Upper lobe of left lung (tissue), 6 donors: ENCODE measurements at regions not wholly inside any gene's neighbourhood (a gene's known extent, or its start where the extent isn't known, plus 50 kb on each side); places are given as distances from the start of the nearest gene placed in this dataset.

ENCODE experiments used
- ATAC-seq, 2 donors: fragments of 200-7000 bp; cut with Tn5 transposase; one replicate each; pipeline ENCODE4 v1.9.1; 2022; ENCODE audit warnings: mild to moderate bottlenecking in 2 of 2, moderate library complexity in 2 of 2; ENCODE audit not compliant: low FRiP score in 2 of 2
- DNase-seq, 2 donors: peaks; one replicate each; pipeline ENCODE4 v3.0.0-alpha.2; 2019 to 2020
- H3K27ac ChIP-seq, 4 donors: fragments of 200-600 bp; sonication (generic); one replicate each; pipeline ENCODE4 v1.5.1; 2016 to 2019
- H3K27me3 ChIP-seq, 4 donors: fragments of 200-600 bp; sonication (generic); one replicate each; pipeline ENCODE4 v1.5.1; 2017 to 2019
- H3K36me3 ChIP-seq, 4 donors: fragments of 200-600 bp; sonication (generic); one replicate each; pipeline ENCODE4 v1.5.1; 2016 to 2019
- H3K4me1 ChIP-seq, 4 donors: fragments of 200-600 bp; sonication (generic); one replicate each; pipeline ENCODE4 v1.5.1; 2018 to 2019
- H3K4me3 ChIP-seq, 4 donors: fragments of 200-600 bp; sonication (generic); one replicate each; pipeline ENCODE4 v1.5.1; 2017 to 2019; ENCODE audit warnings: mild to moderate bottlenecking in 2 of 4, moderate library complexity in 1 of 4
- H3K9me3 ChIP-seq, 4 donors: fragments of 200-600 bp; sonication (generic); one replicate each; pipeline ENCODE4 v1.5.1; 2018 to 2019
- CTCF ChIP-seq, 6 experiments: fragments of 450-650 bp in 4 of 6; fragments of 200-600 bp in 2 of 6; sonication (generic) in 2 of 6; IDR thresholded peaks; one replicate each; pipeline ENCODE4 v1.5.1; 2016 to 2019; ENCODE audit warnings: antibody characterized with exemption in 6 of 6
- EP300 ChIP-seq, 4 donors: sonication (generic); formaldehyde crosslinking; IDR thresholded peaks; one replicate each; pipeline ENCODE4 v1.5.1; 2017; ENCODE audit warnings: antibody characterized with exemption in 4 of 4, control low read depth in 2 of 4
- POLR2A ChIP-seq, 4 donors: fragments of 450-650 bp; IDR thresholded peaks; one replicate each; pipeline ENCODE4 v1.5.1; 2016 to 2017; ENCODE audit warnings: antibody characterized with exemption in 4 of 4, mild to moderate bottlenecking in 2 of 4
- POLR2AphosphoS5 ChIP-seq, 2 donors: sonication (generic); formaldehyde crosslinking; IDR thresholded peaks; one replicate each; pipeline ENCODE4 v1.5.1; 2017; ENCODE audit warnings: antibody characterized with exemption in 2 of 2
- WGBS, 2 donors: methylation state at CpG; one replicate each; pipeline ENCODE4 v1.1.5; 2017 to 2018; 5-methylcytosine and 5-hydroxymethylcytosine counted together
- donor health status: DM: no; HTN: no; CAD: no; lungs with moderate emphysema.
- donor health status: DM: no; HTN: yes; CAD: no; lungs with severe emphysema.

- Histone ChIP-seq H3K9me3 (no peaks in the 10 kb centered on the region), H3K4me3 (no peak overlapping the region), H3K27me3 (no peaks in the 10 kb centered on the region), H3K27ac (no peak overlapping the region), H3K4me1 (no peaks in the 10 kb centered on the region), H3K36me3 (no peaks in the 10 kb centered on the region)
- no peak for DNase-seq
- peak in 1 of 2 donors; percentile 46 for ATAC-seq
- WGBS, 2 donors, result 65 to 70% methylated on average over 13 of the region's 13 CpGs
- TF ChIP-seq POLR2AphosphoS5 (IDR thresholded peaks at IDR 0.05) (no peak), CTCF (IDR thresholded peaks at IDR 0.05) (no peak), EP300 (IDR thresholded peaks at IDR 0.05) (no peak), POLR2A (IDR thresholded peaks at IDR 0.05) (no peak)
Observed at GRCh38 chr10:14385596-14386593, 55.2 kb upstream of the FRMD4A start.

- TF ChIP-seq POLR2AphosphoS5 (IDR thresholded peaks at IDR 0.05), result no peak
- 41 to 43% methylated on average over 3 of the region's 3 CpGs for WGBS, 2 donors
Observed at GRCh38 chr10:14384915-14385314, 54.2 kb upstream of the FRMD4A start.

GRCh38 chr10:14384116-14384730 lies 53.5 kb upstream of the FRMD4A start:
- no peak for DNase-seq
- H3K27me3 ChIP-seq, result no peaks in the 10 kb centered on the region
- H3K27ac ChIP-seq, result no peak overlapping the region
- no peak for TF ChIP-seq CTCF (IDR thresholded peaks at IDR 0.05)
- TF ChIP-seq EP300 (IDR thresholded peaks at IDR 0.05), result no peak
- TF ChIP-seq POLR2AphosphoS5 (IDR thresholded peaks at IDR 0.05), result no peak
- TF ChIP-seq POLR2A (IDR thresholded peaks at IDR 0.05), result no peak
- H3K9me3 ChIP-seq, result no peaks in the 10 kb centered on the region
- H3K4me3 ChIP-seq, result no peak overlapping the region
- no peaks in the 10 kb centered on the region for H3K36me3 ChIP-seq
- no peak for ATAC-seq
- H3K4me1 ChIP-seq, result no peaks in the 10 kb centered on the region
- 77 to 87% methylated on average over 3 of the region's 3 CpGs for WGBS, 2 donors

More at GRCh38 chr10:14384915-14385314, 54.2 kb upstream of the FRMD4A start:
- Histone ChIP-seq H3K36me3 (no peaks in the 10 kb centered on the region), H3K27ac (no peak overlapping the region), H3K4me3 (no peak overlapping the region), H3K27me3 (no peaks in the 10 kb centered on the region), H3K9me3 (no peaks in the 10 kb centered on the region), H3K4me1 (no peaks in the 10 kb centered on the region)
- DNase-seq (no peak), ATAC-seq (no peak)

GRCh38 chr10:14383266-14383665 lies 52.5 kb upstream of the FRMD4A start:
- Histone ChIP-seq H3K36me3 (no peaks in the 10 kb centered on the region), H3K4me1 (no peaks in the 10 kb centered on the region), H3K4me3 (no peak overlapping the region), H3K27ac (no peak overlapping the region), H3K27me3 (no peaks in the 10 kb centered on the region), H3K9me3 (no peaks in the 10 kb centered on the region)
- DNase-seq (no peak), ATAC-seq (no peak)
- 91% methylated on average over 7 of the region's 7 CpGs for WGBS, 2 donors
- TF ChIP-seq POLR2A (IDR thresholded peaks at IDR 0.05) (no peak), POLR2AphosphoS5 (IDR thresholded peaks at IDR 0.05) (no peak), CTCF (IDR thresholded peaks at IDR 0.05) (no peak), EP300 (IDR thresholded peaks at IDR 0.05) (no peak)

GRCh38 chr10:14382531-14382930 lies 51.8 kb upstream of the FRMD4A start:
- no peak for ATAC-seq
- Histone ChIP-seq H3K4me1 (no peaks in the 10 kb centered on the region), H3K9me3 (no peaks in the 10 kb centered on the region), H3K36me3 (no peaks in the 10 kb centered on the region), H3K4me3 (no peak overlapping the region), H3K27me3 (no peaks in the 10 kb centered on the region), H3K27ac (no peak overlapping the region)
- TF ChIP-seq EP300 (IDR thresholded peaks at IDR 0.05), result no peak
- TF ChIP-seq POLR2AphosphoS5 (IDR thresholded peaks at IDR 0.05), result no peak
- no peak for TF ChIP-seq CTCF (IDR thresholded peaks at IDR 0.05)
- no peak for TF ChIP-seq POLR2A (IDR thresholded peaks at IDR 0.05)
- 57 to 67% methylated on average over 2 of the region's 2 CpGs for WGBS, 2 donors
- no peak for DNase-seq
